Chondrocyte (in vitro differentiated cells): ENCODE measurements at regions not wholly inside any gene's neighbourhood (a gene's known extent, or its start where the extent isn't known, plus 50 kb on each side); places are given as distances from the start of the nearest gene placed in this dataset.

ENCODE experiments used
- DNase-seq: peaks from one replicate; pipeline ENCODE4 v3.0.0; 2021; ENCODE audit warnings: mixed read lengths, low spot score
- H3K27ac Mint-ChIP-seq: one replicate; pipeline ENCODE4 v1.8.0; 2021; ENCODE audit warnings: mild to moderate bottlenecking, moderate library complexity, mixed read lengths; ENCODE audit not compliant: unreplicated experiment
- H3K27me3 Mint-ChIP-seq: 2 replicates; pipeline ENCODE4 v1.8.0; 2021; ENCODE audit warnings: low read depth, mixed read lengths
- H3K36me3 Mint-ChIP-seq: 2 replicates; pipeline ENCODE4 v1.8.0; 2021; ENCODE audit warnings: low read depth, mixed read lengths
- H3K4me1 Mint-ChIP-seq: 2 replicates; pipeline ENCODE4 v1.8.0; 2021; ENCODE audit warnings: low read depth, mild to moderate bottlenecking, mixed read lengths
- H3K4me3 Mint-ChIP-seq: one replicate; pipeline ENCODE4 v1.8.0; 2021; ENCODE audit warnings: mild to moderate bottlenecking, moderate library complexity, mixed read lengths; ENCODE audit not compliant: unreplicated experiment
- H3K9me3 Mint-ChIP-seq: 2 replicates; pipeline ENCODE4 v1.8.0; 2021; ENCODE audit warnings: low read depth, mixed read lengths
- CTCF ChIP-seq: fragments of 200-600 bp; sonication (generic); IDR thresholded peaks from 2 replicates; pipeline ENCODE4 v1.5.0; 2021; ENCODE audit warnings: antibody characterized with exemption, mild to moderate bottlenecking, moderate library complexity

GRCh38 chr3:134427400-134428111 lies 53.3 kb upstream of the AMOTL2 start:
- H3K4me3 Mint-ChIP-seq, result no peak overlapping the region
- no peaks in the 10 kb centered on the region for H3K27me3 Mint-ChIP-seq
- peak; percentile 19 for TF ChIP-seq CTCF
- no peaks in the 10 kb centered on the region for H3K9me3 Mint-ChIP-seq
- peak overlapping the region; percentile 97 for H3K27ac Mint-ChIP-seq
- no peaks in the 10 kb centered on the region for H3K36me3 Mint-ChIP-seq
- H3K4me1 Mint-ChIP-seq, result peaks cover 33% of the 10 kb centered on the region
- peak; percentile 94 for DNase-seq

GRCh38 chr3:134426660-134427181 lies 52.5 kb upstream of the AMOTL2 start:
- peaks cover 33% of the 10 kb centered on the region for H3K4me1 Mint-ChIP-seq
- H3K36me3 Mint-ChIP-seq, result no peaks in the 10 kb centered on the region
- peak overlapping the region; percentile 97 for H3K27ac Mint-ChIP-seq
- no peak for DNase-seq
- H3K27me3 Mint-ChIP-seq, result no peaks in the 10 kb centered on the region
- TF ChIP-seq CTCF, result no peak
- no peak overlapping the region for H3K4me3 Mint-ChIP-seq
- H3K9me3 Mint-ChIP-seq, result no peaks in the 10 kb centered on the region

- Mint-ChIP-seq H3K4me1 (peaks cover 33% of the 10 kb centered on the region), H3K4me3 (no peak overlapping the region), H3K36me3 (no peaks in the 10 kb centered on the region), H3K27me3 (no peaks in the 10 kb centered on the region), H3K9me3 (no peaks in the 10 kb centered on the region), H3K27ac (peak overlapping the region; percentile 43)
- TF ChIP-seq CTCF, result no peak
- no peak for DNase-seq
Measured at GRCh38 chr3:134425943-134426342, 51.7 kb upstream of the AMOTL2 start.
